Ureter (tissue), 1 donor: ENCODE measurements at regions not wholly inside any gene's neighbourhood (a gene's known extent, or its start where the extent isn't known, plus 50 kb on each side); places are given as distances from the start of the nearest gene placed in this dataset.

Source experiments
- DNase-seq: peaks from one replicate; pipeline ENCODE4 v3.0.0-alpha.2; 2020; ENCODE audit warnings: low spot score
- donor health status: DM: yes; HTN: yes; CAD: no.

DNA sequence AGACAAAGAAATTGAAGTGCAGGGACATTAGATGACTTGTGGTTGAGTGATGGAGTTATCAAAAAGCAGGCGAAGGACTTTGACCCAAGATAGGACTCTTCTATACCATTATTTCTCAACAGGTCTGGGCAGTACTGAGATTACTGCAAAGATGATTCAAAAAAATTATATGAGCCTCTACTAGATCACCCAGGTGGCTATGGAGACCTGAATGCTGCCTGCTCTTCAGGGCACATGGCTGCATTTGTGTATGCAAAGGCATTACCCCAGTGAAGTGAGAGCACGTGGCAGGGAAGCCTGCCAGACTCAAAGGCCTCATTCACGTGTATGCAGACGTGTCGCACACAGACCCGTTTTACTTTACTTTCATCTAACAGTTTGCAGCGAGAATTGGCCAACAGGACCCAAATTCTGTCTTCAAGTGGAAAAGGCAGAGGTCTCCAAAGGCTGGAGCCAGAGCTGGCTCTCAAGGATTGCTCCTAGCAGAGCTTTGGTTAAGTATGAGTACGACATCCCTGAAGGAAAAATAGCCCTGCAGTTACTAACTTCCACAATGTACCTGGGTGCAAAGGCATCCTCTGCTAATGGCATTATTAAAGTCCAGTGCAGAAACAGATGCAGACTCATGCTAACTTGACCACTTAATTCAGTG is 113.8 kb upstream of the ARMC2 start:
- DNase-seq: no peak

DNA sequence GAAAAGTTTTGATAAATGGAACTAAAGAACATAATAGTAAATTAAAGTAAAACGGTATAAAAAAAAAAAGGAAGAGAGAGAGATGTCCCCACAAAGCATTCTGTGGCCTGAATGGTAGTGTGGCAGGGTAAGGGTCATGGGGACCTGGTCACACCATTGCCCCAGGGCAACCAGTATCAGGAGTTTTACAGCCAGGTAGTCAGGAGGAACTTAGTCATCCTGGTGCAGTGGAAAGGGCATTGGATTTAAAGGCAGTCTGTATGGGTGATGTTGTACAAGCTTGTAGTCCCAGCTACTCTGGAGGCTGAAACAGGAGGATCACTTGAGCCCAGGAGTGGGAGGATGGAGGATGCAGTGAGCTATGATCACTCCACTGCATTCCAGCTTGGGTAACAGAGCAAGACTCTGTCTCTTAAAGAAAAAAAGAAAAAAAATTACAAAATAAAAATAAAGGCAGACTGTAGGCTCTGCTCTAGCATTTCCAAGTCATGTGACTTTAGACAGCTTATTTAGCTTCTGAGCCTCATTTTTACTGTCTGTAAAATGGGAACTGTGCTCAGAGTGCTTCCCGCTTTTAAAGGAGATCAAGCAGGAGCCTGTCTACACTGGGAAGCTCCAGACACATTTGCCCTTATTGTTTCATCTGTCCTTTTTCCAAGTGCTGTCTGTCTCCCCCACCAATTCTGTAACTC is 112.8 kb upstream of the ARMC2 start:
- DNase-seq: no peak

DNA sequence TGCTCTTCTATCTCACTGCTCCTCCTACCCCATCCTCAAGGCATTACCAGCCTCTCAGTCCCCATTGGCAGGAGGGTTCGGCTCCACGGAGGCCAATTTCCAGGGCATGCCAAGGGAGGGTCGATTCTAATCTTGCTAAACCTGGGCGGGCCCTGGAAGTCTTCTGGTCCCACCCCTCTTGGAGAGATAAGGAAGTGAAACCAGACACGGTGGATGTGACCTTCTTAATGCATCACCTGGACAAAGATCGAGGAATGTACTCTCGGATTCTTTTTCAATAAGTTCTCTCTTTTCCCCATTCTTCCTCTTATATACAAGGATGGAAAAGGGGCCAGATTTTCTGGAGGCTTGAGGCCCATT is 112.2 kb upstream of the ARMC2 start:
- no peak for DNase-seq

DNA sequence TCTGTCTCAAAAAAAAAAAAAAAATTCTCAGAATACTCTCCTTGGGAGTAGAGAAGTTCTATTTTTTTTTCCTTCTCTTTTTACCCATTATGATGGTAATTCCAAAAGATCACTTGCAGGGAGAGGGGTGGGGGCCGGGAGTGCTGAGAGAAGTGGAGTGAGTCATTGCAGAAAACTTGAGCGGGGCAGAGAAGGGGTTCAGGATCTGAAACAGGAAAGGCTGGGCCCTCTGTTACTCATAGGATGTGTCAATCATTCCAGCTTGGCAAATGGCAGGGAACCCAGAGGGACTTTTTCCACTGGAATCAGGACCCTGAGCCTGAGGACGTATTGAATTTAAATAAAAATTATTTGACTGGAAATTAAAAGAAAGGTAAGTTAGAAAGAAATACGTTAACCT is 111.4 kb upstream of the ARMC2 start:
- DNase-seq: no peak

DNA sequence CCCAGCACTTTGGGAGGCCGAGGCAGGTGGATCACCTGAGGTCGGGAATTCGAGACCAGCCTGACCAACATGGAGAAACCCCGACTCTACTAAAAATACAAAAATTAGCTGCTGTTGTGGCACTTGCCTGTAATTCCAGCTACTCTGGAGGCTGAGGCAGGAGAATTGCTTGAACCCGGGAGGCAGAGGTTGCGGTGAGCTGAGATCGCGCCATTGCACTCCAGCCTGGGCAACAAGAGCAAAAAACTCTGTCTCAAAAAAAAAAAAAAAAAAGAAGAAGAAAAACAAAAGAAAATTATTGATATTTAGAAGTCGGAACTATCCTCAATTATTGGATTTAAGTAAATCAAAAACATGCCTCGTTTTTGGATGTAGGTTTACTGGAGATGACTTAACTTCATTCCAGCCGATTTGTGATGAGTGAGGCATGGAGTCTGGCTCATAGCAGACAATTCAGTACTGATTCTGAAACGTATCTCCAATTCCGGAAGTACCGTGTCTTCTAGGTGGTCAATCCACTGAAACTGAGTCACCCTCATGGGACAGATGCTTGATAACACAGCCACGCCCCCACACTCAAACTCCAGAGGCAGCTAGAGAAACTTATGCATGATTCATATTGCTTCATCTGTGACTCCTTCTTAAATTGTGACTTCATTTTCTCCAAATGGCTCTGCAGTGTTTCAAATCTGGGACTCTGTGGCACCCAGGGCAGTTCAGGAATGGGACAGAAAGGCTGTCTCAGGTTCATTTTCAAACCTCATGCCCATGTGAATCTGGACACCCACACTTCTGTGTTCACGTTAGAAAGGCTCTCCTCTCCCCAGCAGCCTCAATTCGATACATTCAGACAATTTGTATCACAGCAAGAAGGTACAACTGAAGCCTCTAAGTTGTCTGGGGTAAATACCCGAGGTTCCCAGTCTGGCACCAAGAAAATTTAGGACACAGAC is 110.4 kb upstream of the ARMC2 start:
- DNase-seq: peak; percentile 60

DNA sequence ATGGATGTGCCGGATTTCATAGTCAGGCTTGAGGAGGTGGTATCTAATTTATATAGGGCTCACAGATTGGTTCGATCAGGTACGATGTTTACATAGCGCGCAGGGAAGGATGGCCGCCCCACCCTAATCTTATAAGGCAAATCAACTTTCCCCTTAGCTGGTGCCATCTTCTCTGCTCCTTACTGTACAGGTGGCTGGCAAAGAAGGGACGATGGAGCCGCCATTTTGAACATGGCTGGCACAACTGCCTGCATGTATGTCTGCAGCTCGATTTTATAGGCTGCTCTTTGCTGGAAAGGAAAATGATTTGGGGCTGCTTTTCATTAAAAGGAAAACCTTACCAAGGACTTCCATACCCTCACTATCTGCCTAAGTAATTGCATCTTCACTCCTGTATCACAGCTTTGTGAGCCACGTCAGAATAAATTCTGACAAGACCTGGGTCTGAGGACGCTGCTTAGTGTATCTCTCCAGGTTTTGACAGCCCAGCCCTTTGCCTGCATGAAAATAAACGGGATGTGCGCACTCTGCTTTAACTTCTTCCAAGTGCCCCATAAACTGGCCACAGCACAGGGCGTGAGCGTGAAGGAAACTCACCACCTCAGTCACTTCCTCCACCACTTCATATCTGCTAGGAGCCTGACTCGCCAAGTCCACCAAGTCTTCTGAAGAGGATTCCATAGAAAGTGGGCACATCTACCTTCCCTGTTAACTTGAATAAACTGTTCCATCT is 109.4 kb upstream of the ARMC2 start:
- DNase-seq: no peak

DNA sequence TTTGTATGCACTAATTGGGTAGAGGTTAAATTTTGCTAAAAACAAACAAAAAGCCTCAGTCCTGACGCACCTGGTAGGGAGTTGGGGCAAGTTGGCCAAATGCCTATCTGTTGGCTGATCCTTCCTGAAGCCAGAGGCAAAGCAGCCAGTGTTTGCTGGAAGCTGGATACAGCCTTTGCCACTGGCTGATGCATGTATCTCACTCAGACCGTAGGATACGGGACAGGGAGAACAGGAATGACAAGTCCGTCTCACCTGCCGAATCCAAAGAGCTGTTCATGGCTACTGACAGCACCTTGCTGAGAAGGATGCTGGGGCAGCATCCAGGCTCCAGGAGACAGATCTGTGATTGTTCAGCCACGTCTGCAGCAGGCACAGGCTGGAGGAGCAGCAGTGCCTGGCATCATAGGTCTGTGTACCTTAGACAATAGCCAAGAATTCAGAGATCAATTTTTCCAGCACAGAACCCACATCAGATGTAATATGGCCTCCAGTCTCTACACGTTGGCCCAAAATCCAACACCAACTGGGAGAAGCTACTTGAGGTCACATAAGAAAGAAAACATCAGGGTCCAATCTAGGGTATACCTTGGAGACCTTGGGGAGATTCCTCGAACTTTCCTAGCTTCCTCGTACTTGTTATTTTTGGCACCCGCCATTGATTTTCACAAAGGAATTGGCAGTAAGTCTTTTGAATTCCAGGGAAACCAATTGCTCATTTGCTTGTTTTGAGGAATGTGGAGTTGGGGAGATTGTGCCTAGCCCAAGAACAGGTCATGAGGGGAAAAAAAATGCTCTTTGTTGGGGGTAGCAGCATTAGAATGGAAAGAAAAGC is 108.5 kb upstream of the ARMC2 start:
- no peak for DNase-seq

DNA sequence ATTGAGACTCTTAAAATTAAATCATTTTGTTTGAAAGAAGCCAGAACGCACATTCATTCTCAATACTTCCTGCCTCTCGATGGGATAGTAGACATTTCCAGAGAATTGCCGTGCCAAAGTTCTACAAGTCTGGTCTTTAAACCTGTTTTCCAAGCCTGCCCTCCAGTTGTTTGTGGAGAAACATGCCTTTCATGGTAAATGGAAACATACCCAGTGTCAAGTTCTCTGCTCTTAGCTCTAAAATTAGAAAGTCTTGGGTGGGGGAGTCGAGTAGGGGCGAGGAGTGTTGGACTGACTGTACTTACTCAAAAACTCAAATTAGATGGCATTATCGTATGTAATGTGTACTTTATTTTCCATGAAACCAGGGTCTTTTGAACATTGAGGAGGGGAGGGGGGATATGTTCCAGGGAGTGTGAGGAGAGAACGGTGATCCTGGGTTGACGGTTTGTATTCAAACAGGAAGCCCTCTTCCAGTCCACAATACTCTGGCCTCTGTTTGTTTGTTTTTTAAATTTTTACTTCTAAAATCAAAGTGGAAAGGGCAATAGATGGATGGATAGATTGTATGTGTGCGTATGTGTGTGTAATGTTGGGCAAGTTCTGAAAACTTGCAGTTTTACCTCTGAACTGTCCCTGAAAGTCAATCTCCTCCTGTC is 106.8 kb upstream of the ARMC2 start:
- DNase-seq: no peak

DNA sequence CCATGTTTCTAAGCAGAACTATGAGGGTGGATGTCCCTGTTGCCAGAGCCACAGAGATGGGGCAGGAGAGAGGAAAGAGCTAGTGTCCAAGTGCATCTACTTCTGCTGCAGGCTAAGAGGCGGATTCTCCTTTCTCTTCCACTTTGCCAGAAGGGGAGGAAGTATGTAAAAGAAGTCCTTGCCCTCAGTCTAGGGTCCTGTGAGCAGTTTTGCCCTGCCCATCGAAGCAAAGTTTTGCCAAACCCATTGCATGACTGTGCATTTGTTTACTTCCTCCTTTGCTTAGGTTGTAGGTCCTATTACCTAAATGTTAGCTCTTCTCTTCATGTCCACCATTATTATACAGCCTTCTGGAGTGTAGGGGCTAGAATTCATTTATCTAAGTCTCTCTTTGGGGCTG is 106.2 kb upstream of the ARMC2 start:
- DNase-seq: no peak

DNA sequence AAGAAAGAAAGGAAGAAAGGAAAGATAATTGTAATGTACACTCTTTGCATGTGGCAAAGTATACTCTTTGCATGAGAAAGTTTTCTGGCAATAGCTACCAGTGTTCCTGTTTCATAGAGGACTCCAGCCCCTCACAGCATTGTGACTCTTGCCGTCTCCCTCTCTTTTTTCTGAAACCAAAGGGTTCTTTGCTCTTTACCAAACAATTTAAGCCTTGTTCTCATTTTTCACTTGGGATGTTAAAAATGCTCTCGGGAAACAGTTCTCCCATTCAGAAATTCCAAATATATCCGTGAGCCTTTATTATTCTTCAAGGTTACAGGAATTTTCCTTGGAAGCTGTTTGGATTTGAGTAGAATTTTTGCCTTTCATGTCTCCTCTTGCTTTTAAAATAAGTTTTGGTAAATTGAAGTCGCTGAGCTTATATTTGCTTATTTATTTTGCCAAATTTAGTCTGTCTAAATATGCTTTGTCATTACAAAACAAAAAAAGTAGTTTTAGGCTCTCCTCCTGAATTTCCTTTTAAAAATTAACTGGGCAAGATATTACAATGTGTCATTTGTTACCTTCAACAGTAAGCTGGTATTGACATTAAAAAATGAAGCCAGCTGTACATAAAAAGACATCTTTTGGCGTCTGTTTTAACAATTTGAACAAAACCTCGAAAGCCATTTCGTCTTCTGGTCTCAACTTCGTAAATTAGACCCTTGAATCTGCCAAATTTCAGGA is 103.8 kb upstream of the ARMC2 start:
- DNase-seq: no peak

DNA sequence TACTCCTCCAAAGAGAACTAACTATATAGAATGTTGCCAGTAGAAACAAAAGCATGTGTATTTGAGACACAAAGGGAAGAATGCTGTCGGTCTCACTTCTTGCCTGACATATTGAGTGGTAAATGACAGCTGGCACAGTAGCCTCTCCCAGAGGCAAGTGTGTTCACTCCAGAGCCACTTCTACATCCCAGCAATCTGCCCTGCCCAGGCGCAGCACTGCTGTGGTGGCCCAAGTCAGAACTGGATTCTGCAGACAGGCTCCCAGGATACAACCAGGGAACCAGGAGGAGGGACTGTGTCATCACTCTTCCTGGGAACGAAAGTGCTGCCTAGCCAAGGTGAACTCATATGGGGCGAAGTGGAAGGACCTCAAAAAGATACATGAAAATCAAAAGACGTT is 103.2 kb upstream of the ARMC2 start:
- DNase-seq: no peak

DNA sequence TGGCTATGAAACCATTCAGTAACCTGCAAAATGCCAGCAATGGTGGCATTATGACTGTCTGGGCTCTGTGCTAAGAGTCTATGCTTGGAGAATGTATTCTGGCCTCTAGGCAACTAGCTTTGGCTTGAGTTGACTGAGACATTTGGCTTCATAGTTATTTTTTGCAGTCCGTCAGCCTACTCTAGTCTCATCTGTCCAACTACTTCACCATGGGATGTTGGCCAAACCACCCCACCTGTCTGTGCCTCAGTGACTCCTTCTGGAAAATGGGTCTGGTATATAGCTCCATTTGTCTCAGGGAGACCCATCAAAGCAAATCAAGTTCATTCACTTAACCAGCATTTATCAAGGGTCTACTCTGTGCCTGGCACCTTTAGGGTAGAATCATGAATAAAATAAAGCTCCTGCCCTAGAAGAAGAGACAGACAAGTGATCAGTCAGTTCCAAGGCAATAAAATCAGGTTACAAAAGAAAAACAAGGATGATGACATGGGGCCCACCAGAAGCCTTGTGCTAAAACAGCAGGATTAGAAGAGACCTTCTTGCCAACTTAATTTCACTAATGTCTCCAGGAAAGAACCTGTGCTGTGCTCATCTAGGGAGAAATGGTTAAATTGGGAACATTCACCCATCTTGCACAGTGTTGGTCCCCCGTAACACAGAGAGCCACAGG is 102.4 kb upstream of the ARMC2 start:
- no peak for DNase-seq

DNA sequence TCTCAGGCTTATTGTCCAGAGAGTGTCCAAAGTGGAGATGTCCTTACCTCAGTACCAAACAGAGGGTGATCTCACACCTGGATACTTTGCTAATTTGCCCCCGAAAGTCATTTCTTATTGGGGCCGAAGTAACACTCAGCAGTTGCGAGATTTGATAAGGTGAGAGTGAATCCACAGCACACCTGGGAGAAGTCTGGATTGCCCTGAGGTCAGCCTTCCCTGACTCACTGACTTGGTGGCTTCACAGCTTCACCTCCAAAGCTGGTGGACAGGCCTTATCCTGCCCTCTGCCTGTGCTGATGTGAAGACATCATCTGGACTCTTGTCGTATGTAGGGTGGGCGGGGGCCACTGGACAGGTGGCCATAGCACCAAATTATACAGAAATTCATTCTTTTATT is 101.9 kb upstream of the ARMC2 start:
- no peak for DNase-seq

DNA sequence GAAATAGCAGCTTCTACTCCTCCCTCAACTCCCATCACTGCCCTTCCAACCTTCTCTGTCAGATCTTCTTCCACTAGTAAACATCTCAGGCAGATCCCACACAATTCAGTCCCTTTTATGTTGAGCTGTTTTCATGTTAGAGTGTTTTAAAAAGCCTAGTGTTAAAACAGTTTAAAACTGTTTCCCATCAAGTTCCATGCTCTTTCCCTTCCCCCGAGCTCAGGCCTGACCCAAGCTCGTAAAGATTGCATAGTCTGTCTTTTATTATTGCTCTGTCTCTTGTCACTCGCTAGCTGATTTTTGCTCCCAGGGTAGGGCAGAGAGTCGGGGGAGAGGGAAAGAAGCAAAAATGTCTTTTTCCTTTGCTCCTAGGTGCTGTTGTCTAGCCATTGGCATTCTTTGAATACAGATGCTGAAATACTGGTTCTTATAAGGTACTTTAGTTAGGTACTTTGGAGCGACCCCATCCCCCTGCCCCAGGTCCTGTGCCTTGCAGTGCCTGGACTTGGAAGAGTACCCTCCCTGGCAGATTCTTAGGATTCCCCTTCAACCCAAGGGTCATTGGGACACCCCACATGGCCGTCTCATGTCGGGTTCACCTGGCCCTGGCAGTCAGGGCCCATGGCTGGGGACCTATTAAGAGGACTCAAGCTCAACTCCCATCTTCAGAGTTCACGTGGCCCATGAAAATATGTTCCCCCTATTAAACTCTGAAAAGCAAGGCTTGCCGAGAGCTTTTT is 101.2 kb upstream of the ARMC2 start:
- no peak for DNase-seq

DNA sequence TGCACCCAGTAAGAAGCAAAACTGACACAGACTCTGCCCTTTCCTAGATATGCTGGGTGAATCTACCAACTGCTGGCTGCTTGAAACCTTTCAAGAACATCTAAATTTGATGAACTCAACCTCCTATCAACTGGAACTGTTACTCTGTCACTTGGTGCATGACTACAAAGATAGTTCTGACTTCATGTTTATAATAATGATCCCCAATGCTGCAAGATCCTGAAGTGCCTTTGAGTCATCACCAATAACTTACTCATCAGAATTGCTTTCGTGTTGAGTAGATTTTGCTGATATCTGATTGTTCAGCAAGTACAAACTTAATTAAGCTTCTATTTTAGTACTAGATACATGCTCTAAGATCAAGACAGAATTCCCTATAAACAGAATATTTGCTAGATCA is 100.2 kb upstream of the ARMC2 start:
- no peak for DNase-seq

DNA sequence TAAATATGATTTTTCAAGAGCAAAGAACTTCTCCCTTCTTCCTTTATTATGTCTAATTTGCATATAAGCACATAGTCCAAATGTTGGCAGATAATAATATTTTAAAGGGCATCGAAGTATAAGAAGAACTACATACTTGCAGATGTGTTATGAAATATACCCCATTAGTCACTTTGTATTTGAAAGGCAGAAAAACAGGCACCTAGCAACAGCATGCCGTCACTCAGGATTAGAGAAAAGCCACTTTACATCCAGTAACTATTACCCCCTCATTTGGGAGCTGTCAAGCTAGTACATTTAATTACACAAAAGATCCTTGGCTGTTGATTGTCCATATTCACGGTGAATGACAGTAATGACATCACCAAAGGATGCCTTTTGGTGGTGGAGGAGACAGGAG is 99.3 kb upstream of the ARMC2 start:
- DNase-seq: no peak

DNA sequence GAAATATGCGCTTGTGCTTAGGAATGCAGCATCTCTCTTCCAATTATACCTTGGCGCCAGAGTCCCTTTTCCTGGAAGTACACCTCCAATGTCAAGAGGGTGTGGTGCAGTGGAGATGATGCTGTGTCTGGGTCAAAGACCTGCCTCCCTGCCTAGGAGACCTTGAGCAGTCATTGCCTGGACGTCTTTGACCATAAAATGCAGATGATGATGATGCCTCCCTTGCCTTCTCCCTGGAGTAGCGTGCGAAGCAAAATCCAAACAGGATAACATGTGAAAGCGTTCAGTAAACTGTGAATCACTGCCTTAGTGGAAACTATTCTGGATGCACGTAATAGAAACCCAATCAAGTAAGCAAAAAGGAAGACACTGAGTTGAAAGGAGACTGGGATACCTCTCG is 97.4 kb upstream of the ARMC2 start:
- no peak for DNase-seq

DNA sequence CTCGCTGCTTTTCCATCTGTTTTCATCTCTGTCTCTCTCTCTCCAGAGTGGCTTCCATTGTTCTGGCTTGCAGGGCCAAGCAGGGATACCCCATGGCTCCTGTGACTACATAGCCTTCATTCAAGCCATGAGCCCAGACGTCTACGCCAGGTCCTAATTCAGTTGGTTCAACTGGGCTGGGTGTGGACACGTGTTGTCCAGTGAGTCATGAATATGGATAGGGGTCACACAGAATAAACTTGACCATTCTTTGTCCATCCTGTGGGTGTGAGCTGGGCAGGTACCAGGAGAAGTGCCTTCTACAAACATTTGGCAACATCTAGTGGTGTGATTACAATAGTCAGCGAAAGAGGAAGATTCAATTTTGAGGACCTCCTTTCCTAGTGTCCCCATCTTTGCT is 96.9 kb upstream of the ARMC2 start:
- no peak for DNase-seq
